GM19395 (cell line): ENCODE measurements at regions not wholly inside any gene's neighbourhood (a gene's known extent, or its start where the extent isn't known, plus 50 kb on each side); places are given as distances from the start of the nearest gene placed in this dataset.

ENCODE experiments used
- ATAC-seq: cut with Tn5 transposase; IDR thresholded peaks from one replicate; pipeline ENCODE4 v1.9.1; 2021; ENCODE audit warnings: mild to moderate bottlenecking, moderate library complexity; ENCODE audit not compliant: unreplicated experiment

- ATAC-seq = no peak
Observed at GRCh38 chr9:86732514-86733171, 214.7 kb downstream of the GAS1 start.

GRCh38 chr9:86731511-86732063, 215.7 kb downstream of the GAS1 start:
- ATAC-seq = no peak

- ATAC-seq = no peak
Observed at GRCh38 chr9:86730163-86730928, 217.0 kb downstream of the GAS1 start.

GRCh38 chr9:86724529-86724928, 222.8 kb downstream of the GAS1 start:
- ATAC-seq = no peak

- ATAC-seq = no peak
Observed at GRCh38 chr9:86723346-86723745, 224.0 kb downstream of the GAS1 start.

GRCh38 chr9:86722706-86723075, 224.6 kb downstream of the GAS1 start:
- ATAC-seq = no peak

- no peak for ATAC-seq
Observed at GRCh38 chr9:86721843-86722705, 225.2 kb downstream of the GAS1 start.

- ATAC-seq = no peak
Observed at GRCh38 chr9:86721226-86721781, 226.0 kb downstream of the GAS1 start.

- no peak for ATAC-seq
Observed at GRCh38 chr9:86720639-86721225, 226.6 kb downstream of the GAS1 start.

- no peak for ATAC-seq
Observed at GRCh38 chr9:86718388-86719049, 228.8 kb downstream of the GAS1 start.

GRCh38 chr9:86716326-86716922, 230.9 kb downstream of the GAS1 start:
- ATAC-seq = no peak

GRCh38 chr9:86714999-86715398, 232.3 kb downstream of the GAS1 start:
- ATAC-seq = no peak

- ATAC-seq = no peak
Observed at GRCh38 chr9:86713970-86714369, 233.3 kb downstream of the GAS1 start.

GRCh38 chr9:86713470-86713869, 233.8 kb downstream of the GAS1 start:
- ATAC-seq = no peak

- ATAC-seq = no peak
Observed at GRCh38 chr9:86708918-86709835, 238.1 kb downstream of the GAS1 start.

GRCh38 chr9:86707932-86708510, 239.3 kb downstream of the GAS1 start:
- no peak for ATAC-seq

GRCh38 chr9:86706391-86706790, 240.9 kb downstream of the GAS1 start:
- no peak for ATAC-seq

- ATAC-seq = no peak
Observed at GRCh38 chr9:86705490-86705889, 241.8 kb downstream of the GAS1 start.
